Endometrial microvascular endothelial cells (primary cell): ENCODE measurements at regions not wholly inside any gene's neighbourhood (a gene's known extent, or its start where the extent isn't known, plus 50 kb on each side); places are given as distances from the start of the nearest gene placed in this dataset.
"Not testable (repeated sequence)": the region's sequence is repeated elsewhere in the genome, so short reads cannot be mapped to it uniquely, and the experiment has no call there.

ENCODE experiments used
- in situ Hi-C: cut with HindIII; loops from 2 replicates; pipeline ENCODE4 v1.10.0; 2017; ENCODE audit warnings: low sequenced_read_pairs, low pct_unique_long_range_greater_than_20kb; ENCODE audit errors: inconsistent ontology term

GRCh38 chr4:53900271-53900649, 164.1 kb downstream of the CHIC2 start:
- in situ Hi-C loops, result loop anchor here (25.0 kb wide), 1 partner anchor 888 kb away; no protein-coding TSS in a partner anchor

- in situ Hi-C loops, result loop anchor here (25.0 kb wide), 1 partner anchor 887 kb away; no protein-coding TSS in a partner anchor
These were observed 164.7 kb downstream of the CHIC2 start for GRCh38 chr4:53899586-53900270.

DNA sequence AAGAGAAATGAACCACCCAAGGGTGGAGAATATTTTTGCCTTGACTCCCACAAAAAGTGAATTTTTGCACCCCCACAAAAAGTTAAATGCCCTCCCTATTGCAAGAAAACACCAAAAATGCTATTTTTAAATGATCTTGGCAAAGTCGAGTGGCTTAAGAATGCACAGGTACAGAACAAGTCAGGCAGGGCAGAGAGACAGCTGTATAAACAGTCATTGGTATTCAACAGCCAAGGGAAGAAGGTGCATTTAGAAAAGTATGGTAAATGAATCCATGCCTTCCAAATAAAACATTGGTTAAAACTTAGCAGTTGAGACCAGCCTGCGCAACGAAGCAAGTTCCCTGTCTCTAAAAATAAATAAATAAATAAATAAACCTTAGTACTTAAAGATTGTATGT, 169.3 kb downstream of the CHIC2 start:
- in situ Hi-C loops, result no loop called here

- in situ Hi-C loops, result no loop called here
These were observed 173.9 kb downstream of the CHIC2 start for GRCh38 chr4:53890461-53890860.

GRCh38 chr4:53889326-53890055, 174.9 kb downstream of the CHIC2 start:
- in situ Hi-C loops, result no loop called here

- in situ Hi-C loops, result no loop called here
These were observed 178.3 kb downstream of the CHIC2 start for GRCh38 chr4:53886090-53886489.

- in situ Hi-C loops, result no loop called here
These were observed 178.7 kb downstream of the CHIC2 start for GRCh38 chr4:53885668-53886067.

DNA sequence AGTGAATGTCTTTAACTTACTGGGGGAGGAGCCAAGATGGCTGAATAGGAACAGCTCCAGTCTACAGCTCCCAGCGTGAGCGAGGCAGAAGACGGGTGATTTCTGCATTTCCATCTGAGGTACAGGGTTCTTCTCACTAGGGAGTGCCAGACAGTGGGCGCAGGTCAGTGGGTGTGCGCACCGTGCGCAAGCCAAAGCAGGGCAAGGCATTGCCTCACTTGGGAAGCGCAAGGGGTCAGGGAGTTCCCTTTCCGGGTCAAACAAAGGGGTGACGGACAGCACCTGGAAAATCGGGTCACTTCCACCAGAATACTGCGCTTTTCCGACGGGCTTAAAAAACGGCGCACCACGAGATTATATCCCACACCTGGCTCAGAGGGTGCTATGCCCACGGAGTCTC, 187.3 kb downstream of the CHIC2 start:
- in situ Hi-C loops, result not testable (repeated sequence)

GRCh38 chr4:53866055-53866454, 198.3 kb downstream of the CHIC2 start:
- in situ Hi-C loops, result no loop called here

DNA sequence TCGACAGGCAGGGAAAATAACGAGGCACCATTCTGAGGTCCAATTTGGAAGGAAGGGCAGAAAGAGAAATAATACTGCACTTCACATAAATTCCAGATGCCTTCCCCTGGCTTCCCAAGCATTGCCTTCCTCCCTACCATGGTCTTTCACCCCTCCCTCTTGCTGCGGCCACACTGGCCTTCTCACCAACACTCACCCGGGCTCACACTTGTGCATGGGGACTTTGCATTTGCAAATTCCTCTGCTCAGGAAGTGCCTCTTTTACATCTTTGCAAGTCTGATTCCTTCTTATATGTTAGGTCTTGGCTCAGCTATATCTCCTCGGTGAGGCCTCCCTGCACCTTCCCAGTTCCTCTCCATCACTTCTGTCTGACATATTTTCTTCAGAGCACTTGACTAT, 199.4 kb downstream of the CHIC2 start:
- in situ Hi-C loops, result no loop called here

DNA sequence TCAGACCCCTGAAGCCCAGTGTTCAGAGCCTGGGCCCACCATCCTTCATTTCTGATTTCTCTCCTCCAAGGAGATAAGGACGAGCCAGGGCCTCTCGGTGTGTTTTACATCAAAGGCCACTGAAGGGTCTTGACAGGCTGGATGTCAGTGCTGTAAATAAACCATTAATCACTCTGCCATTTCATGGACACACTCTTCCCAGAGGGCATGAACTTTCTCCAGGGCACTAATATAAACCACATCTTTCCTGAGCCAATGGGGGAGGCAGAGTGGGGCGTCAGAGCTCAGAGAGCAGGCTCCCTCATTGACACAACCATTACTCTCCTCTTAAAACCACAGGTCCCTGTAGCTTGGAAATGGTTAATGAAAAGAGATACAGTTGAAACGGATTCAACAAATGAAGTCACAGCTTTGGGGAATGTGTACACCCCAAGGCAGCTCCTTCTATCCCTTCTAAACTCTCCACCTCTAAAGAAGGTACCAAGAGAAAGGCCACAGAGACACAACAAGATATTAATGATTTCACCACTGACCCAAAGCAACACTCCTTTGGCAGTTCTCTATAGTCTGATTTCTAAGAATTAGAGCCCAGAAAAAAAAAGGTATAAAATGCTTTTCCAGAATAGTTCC, 200.6 kb downstream of the CHIC2 start:
- in situ Hi-C loops, result no loop called here

DNA sequence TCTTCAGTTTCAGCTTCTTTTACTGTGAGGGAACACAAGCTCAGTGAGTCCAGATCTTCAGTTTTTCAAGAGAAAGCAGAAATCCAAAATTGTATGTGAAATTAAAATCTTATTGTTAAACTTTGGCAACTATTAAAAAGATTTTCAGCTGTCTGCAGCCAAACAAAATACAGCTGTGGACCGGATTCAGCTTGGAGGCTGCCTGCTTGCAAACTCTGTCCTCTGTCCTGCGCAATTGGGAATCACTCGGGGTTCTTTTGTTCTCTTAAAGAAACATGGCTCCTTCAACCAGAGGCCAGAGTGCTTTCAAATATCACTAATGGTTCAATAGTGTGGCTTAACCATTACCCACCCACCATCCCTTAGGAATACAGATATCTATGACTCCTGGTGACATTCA, 201.2 kb downstream of the CHIC2 start:
- in situ Hi-C loops, result no loop called here

DNA sequence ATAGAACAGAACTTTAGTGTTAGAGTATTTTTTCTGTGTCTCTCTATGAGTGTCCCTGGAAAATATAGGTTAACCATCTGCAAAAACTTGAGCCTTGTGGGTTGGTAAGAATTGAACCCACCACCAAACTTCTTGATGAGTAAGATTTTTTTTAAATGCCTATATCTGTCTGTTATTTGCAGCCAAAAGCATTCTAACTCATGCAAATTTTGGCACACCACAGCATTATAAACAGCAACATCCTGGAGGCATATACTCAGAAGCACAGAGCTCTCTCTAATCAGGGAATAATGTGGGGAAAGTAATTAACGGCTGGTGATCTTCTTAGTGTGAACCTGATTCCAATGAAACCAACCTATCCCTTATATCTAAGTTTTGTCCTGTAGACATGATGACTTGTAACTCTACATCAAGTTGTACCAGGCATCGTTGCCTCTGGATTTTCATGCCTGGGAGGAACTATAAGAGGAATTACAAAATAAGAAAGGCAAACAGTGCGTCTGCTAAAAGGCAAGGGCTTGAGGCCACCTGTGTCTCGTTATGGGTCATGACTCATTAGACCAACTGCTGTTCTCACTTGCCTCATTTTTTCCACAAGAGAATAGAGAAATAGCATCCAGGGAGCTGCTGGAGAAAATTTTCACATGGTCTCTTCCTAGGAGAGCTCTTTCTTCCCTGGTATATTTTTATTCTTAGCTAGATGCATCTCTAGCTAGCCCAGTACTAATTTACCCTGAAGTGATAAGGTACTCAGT, 202.4 kb downstream of the CHIC2 start:
- in situ Hi-C loops, result no loop called here

DNA sequence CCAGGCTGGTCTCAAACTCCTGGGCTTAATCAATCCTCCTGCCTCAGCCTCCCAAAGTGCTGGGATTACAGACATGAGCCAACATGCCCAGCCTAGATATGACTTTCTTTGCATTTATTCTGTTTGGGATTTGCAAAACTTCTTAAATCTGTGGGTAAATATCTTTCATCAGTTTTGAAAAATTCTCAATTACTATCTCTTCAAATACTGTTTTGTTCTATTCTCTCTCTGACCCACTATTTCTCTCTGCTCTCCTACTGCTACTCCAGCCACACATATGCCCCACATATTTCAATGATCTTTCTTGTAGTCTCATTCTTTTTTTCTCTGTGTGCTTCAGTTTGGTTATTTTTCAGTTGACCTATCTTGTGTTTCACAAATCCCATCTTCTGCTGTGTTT, 205.1 kb downstream of the CHIC2 start:
- in situ Hi-C loops, result no loop called here

DNA sequence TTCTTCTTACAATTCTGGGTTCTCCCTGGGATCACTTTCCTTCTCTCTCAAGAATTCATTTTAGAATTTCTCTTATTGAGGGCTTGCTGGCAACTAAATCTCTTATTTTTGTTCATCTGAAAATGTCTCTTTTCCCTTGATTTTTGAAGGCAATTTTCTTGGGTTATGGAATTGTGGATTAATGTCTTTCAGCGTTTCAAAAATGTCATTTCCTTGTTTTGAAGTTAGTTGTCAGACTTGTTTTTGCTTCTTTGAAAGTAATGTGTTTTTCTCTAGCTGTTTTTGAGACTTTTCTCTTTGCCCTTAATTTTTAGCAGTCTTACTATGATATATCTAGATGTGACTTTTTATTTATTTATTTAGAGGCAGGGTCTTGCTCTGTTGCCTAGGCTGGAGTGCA, 205.7 kb downstream of the CHIC2 start:
- in situ Hi-C loops, result no loop called here

DNA sequence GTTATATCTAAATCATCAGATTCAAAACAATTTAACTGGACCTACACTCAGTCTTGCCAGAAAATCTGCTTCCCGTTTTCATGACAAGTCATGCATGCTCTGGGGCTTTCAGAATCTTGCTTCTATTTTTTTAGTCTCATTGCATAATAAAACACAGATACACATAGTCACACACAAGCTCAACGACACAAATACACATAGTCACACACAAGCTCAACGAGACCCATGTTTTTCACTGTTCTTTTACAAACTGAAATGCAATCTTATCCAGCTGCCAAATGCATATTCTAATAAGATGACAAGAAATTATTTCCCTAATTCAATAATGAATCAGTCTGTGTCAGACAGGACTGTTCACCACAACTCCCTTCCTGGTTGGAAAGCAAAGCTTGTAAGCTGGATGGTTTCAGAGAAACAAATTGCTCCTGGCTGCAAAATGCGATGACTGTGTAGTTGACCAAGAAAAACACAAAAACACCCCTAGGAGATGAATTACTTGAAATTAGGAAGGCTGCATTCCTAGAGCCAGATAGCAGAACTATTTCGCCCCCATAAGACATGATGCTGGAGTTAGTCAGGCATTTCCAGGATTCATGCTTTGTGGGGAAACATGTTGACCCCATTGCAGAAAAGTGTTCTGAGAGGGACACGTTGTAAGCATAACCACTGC, 208.7 kb downstream of the CHIC2 start:
- in situ Hi-C loops, result no loop called here

GRCh38 chr4:53854991-53855568, 209.3 kb downstream of the CHIC2 start:
- in situ Hi-C loops, result no loop called here

- in situ Hi-C loops, result no loop called here
These were observed 212.1 kb downstream of the CHIC2 start for GRCh38 chr4:53852343-53852742.

- in situ Hi-C loops, result no loop called here
These were observed 216.4 kb downstream of the CHIC2 start for GRCh38 chr4:53847965-53848364.
